B cell (primary cell): ENCODE measurements at regions not wholly inside any gene's neighbourhood (a gene's known extent, or its start where the extent isn't known, plus 50 kb on each side); places are given as distances from the start of the nearest gene placed in this dataset.

Source experiments
- ATAC-seq: fragments of 200-7000 bp; cut with Tn5 transposase; one replicate; pipeline ENCODE4 v1.10.0; 2021; ENCODE audit warnings: low read depth, mild to moderate bottlenecking, moderate number of reproducible peaks, moderate library complexity
- CTCF ChIA-PET: fragments of 350-600 bp; sonication (Branson Sonifier 250); formaldehyde crosslinking; loops from one replicate; lab custom pipeline; 2021; ENCODE audit warnings: antibody characterized with exemption, inconsistent platforms; lab: Charles Lee
- POLR2A ChIA-PET: fragments of 350-600 bp; sonication (Branson Sonifier 250); formaldehyde crosslinking; loops from one replicate; lab custom pipeline; 2021; ENCODE audit warnings: antibody characterized with exemption; lab: Charles Lee
- DNase-seq: peaks from one replicate; pipeline ENCODE4 v3.0.0; 2013
- H2AFZ ChIP-seq: 2 replicates; pipeline ENCODE4 v1.6.1; 2012; ENCODE audit warnings: mild to moderate bottlenecking, low read depth, low read length; ENCODE audit not compliant: insufficient read depth, poor library complexity, severe bottlenecking
- H3K27ac ChIP-seq, 2 donors: 1 replicate in 1 of 2; 2 replicates in 1 of 2; pipeline ENCODE4 v1.5.1; 2012 to 2013; ENCODE audit warnings: low read length in 2 of 2, mild to moderate bottlenecking in 2 of 2, moderate library complexity in 1 of 2
- H3K27me3 ChIP-seq, 4 experiments: fragments of 200-600 bp in 1 of 4; sonication (generic) in 1 of 4; replicated peaks in 1 of 4; 1 replicate in 2 of 4; 2 replicates in 2 of 4; pipeline versions ENCODE4 v1.6.1 to v1.7.0; 2013 to 2016; ENCODE audit warnings: low read length in 3 of 4, mild to moderate bottlenecking in 2 of 4, mixed read lengths in 1 of 4, moderate library complexity in 1 of 4; ENCODE audit not compliant: insufficient read depth in 4 of 4, control insufficient read depth in 3 of 4; ENCODE audit errors: control extremely low read depth in 1 of 4
- H3K36me3 ChIP-seq, 2 experiments: replicated peaks in 1 of 2; 1 replicate in 1 of 2; 2 replicates in 1 of 2; pipeline versions ENCODE4 v1.6.1 to v1.7.1; 2013; ENCODE audit warnings: low read length in 1 of 2; ENCODE audit not compliant: insufficient read depth in 2 of 2, control insufficient read depth in 1 of 2; ENCODE audit errors: control extremely low read depth in 1 of 2, extremely low read depth in 1 of 2
- H3K4me1 ChIP-seq, 2 donors: fragments of 200-600 bp in 1 of 2; sonication (generic) in 1 of 2; 1 replicate in 1 of 2; 2 replicates in 1 of 2; pipeline versions ENCODE4 v1.5.1 to v1.6.1; 2013 to 2017; ENCODE audit warnings: low read length in 2 of 2; ENCODE audit not compliant: control insufficient read depth in 2 of 2, insufficient read depth in 2 of 2
- H3K4me2 ChIP-seq: replicated peaks from 2 replicates; pipeline ENCODE3; 2012; ENCODE audit warnings: mild to moderate bottlenecking, low read depth, low read length; ENCODE audit not compliant: poor library complexity, severe bottlenecking
- H3K4me3 ChIP-seq, 5 experiments: fragments of 200-600 bp in 1 of 5; sonication (generic) in 1 of 5; 1 replicate in 3 of 5; 2 replicates in 2 of 5; pipeline versions ENCODE4 v1.5.1 to v1.7.0; 2011 to 2016; ENCODE audit warnings: low read length in 4 of 5, mild to moderate bottlenecking in 4 of 5, low read depth in 2 of 5, control low read depth in 1 of 5, moderate library complexity in 1 of 5; ENCODE audit not compliant: insufficient read depth in 1 of 5; ENCODE audit errors: control extremely low read depth in 1 of 5, extremely low read depth in 1 of 5
- H3K79me2 ChIP-seq: fragments of 200-600 bp; sonication (generic); one replicate; pipeline ENCODE4 v1.6.0; 2016; ENCODE audit warnings: low read length; ENCODE audit not compliant: control insufficient read depth, insufficient read depth
- H3K9ac ChIP-seq: fragments of 200-600 bp; sonication (generic); 2 replicates; pipeline ENCODE4 v1.6.1; 2017; ENCODE audit warnings: mild to moderate bottlenecking, low read length, moderate library complexity
- H3K9me3 ChIP-seq, 3 donors: one replicate each; pipeline versions ENCODE4 v1.6.1 to v1.7.1; 2013; ENCODE audit warnings: low read length in 2 of 3; ENCODE audit not compliant: control insufficient read depth in 2 of 3, insufficient read depth in 1 of 3; ENCODE audit errors: control extremely low read depth in 1 of 3
- H4K20me1 ChIP-seq: 2 replicates; pipeline ENCODE4 v1.6.0; 2012; ENCODE audit warnings: mild to moderate bottlenecking, low read length; ENCODE audit not compliant: insufficient read depth, control insufficient read depth, poor library complexity, severe bottlenecking
- H3K27ac Mint-ChIP-seq: one replicate; pipeline ENCODE4 v1.8.0; 2021; ENCODE audit warnings: mixed read lengths
- H3K27me3 Mint-ChIP-seq: one replicate; pipeline ENCODE4 v1.8.0; 2021; ENCODE audit warnings: mixed read lengths
- H3K4me1 Mint-ChIP-seq: one replicate; pipeline ENCODE4 v1.8.0; 2021; ENCODE audit warnings: mixed read lengths
- H3K4me3 Mint-ChIP-seq: one replicate; pipeline ENCODE4 v1.8.0; 2021; ENCODE audit warnings: mixed read lengths
- H3K9me3 Mint-ChIP-seq: one replicate; pipeline ENCODE4 v1.8.0; 2022; ENCODE audit warnings: mixed read lengths; ENCODE audit not compliant: insufficient read depth
- EZH2 ChIP-seq: IDR thresholded peaks from 2 replicates; pipeline ENCODE4 v1.6.1; 2012; ENCODE audit warnings: borderline replicate concordance, low read depth, mild to moderate bottlenecking, moderate library complexity, low read length; ENCODE audit not compliant: insufficient read depth, poor library complexity, severe bottlenecking
- WGBS: methylation state at CpG from one replicate; pipeline ENCODE4 v1.1.5; 2013; ENCODE audit warnings: missing lambda C conversion rate; ENCODE audit not compliant: insufficient coverage; 5-methylcytosine and 5-hydroxymethylcytosine counted together
- intact Hi-C: fragments of 100-400 bp; cut with micrococcal nuclease; formaldehyde crosslinking; loops from one replicate; pipeline ENCODE4 v1.10.0; 2022
- TF ChIP-seq, protein P1 (sequence below): fragments of 200-600 bp; IDR thresholded peaks from one replicate; pipeline ENCODE4 v1.8.0; 2022; ENCODE audit warnings: antibody characterized with exemption, mild to moderate bottlenecking

DNA sequence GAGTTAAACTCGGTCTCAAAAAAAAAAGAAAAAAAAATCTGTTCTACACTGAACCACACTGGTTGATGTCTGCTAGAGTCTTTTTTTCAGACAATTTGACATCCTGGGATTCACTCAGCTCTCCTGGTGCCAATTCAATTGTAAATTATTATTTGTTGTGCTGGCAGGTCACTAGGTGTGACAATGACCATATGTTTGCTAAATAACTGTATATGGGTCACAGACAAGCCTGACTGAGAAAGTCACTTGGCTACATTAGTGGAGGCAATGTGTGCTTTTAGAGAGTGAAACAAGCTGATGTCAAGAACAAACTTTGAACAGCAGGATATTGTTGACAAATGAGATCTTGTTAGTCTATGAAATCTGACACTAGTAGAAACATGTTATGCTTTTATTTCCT, 1379.1 kb downstream of the ZPLD1 start:
- intact Hi-C loops: no loop called here
- H3K4me1 Mint-ChIP-seq: no peaks in the 10 kb centered on the region

DNA sequence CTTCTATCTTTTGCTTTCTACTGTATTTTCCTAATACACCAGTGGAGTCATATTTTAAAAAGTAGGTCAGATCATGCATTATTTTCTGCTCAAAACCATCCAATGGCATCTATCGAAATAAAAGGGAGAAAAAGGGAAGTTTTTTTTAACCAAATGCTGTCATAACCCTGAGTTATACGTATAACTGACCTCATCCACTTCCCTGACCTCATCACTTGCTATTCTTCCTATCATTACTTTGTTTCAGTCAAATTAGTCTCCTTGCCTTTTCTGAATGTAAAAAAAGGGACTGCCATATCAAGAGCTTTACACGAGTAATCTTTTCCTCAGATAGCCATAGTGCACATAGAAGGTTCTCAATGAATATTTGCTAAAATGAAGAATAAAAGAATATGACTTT, 1383.6 kb downstream of the ZPLD1 start:
- Histone ChIP-seq H4K20me1 (no peaks in the 10 kb centered on the region), H3K9ac (no peak overlapping the region), H3K27ac (no peak overlapping the region), H3K79me2 (no peaks in the 10 kb centered on the region), H3K4me3 (no peak overlapping the region), H2AFZ (no peak overlapping the region), H3K9me3 (no peaks in the 10 kb centered on the region), H3K4me2 (no peak overlapping the region), H3K36me3 (no peaks in the 10 kb centered on the region), H3K27me3 (no peaks in the 10 kb centered on the region), H3K4me1 (no peaks in the 10 kb centered on the region)
- ATAC-seq: no peak
- ChIA-PET CTCF (no interaction called here), POLR2A (interaction anchor here (0.6 kb wide), 1 partner anchor 22 kb away, joined by 3 read pairs; no protein-coding TSS in a partner anchor)
- H3K27ac Mint-ChIP-seq: no peak overlapping the region
- intact Hi-C loops: no loop called here
- no peak overlapping the region for H3K4me3 Mint-ChIP-seq
- no peak for TF ChIP-seq EZH2
- TF ChIP-seq, protein P1, sequence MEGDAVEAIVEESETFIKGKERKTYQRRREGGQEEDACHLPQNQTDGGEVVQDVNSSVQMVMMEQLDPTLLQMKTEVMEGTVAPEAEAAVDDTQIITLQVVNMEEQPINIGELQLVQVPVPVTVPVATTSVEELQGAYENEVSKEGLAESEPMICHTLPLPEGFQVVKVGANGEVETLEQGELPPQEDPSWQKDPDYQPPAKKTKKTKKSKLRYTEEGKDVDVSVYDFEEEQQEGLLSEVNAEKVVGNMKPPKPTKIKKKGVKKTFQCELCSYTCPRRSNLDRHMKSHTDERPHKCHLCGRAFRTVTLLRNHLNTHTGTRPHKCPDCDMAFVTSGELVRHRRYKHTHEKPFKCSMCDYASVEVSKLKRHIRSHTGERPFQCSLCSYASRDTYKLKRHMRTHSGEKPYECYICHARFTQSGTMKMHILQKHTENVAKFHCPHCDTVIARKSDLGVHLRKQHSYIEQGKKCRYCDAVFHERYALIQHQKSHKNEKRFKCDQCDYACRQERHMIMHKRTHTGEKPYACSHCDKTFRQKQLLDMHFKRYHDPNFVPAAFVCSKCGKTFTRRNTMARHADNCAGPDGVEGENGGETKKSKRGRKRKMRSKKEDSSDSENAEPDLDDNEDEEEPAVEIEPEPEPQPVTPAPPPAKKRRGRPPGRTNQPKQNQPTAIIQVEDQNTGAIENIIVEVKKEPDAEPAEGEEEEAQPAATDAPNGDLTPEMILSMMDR: no peak
- DNase-seq: no peak
- H3K9me3 Mint-ChIP-seq: no peaks in the 10 kb centered on the region
- H3K27me3 Mint-ChIP-seq: no peaks in the 10 kb centered on the region
- WGBS: no CpG with 5 or more reads among the region's 3 CpGs
- no peaks in the 10 kb centered on the region for H3K4me1 Mint-ChIP-seq

More for the DNA sequence above, 1379.1 kb downstream of the ZPLD1 start:
- no CpG with 5 or more reads among the region's 1 CpG for WGBS
- peaks cover 0 to 1% (median 0%) of the 10 kb centered on the region in 3 donors for H3K9me3 ChIP-seq
- H3K79me2 ChIP-seq: no peaks in the 10 kb centered on the region
- POLR2A ChIA-PET: no interaction called here
- Mint-ChIP-seq H3K9me3 (peaks cover 5% of the 10 kb centered on the region), H3K4me3 (no peak overlapping the region), H3K27me3 (no peaks in the 10 kb centered on the region), H3K27ac (no peak overlapping the region)
- no peak overlapping the region for H3K4me2 ChIP-seq
- H3K4me3 ChIP-seq: no peak overlapping the region
- H2AFZ ChIP-seq: no peak overlapping the region
- no peak overlapping the region for H3K9ac ChIP-seq
- H3K4me1 ChIP-seq: no peaks in the 10 kb centered on the region
- ATAC-seq (no peak), DNase-seq (no peak)
- H4K20me1 ChIP-seq: no peaks in the 10 kb centered on the region
- H3K27me3 ChIP-seq: no peaks in the 10 kb centered on the region
- CTCF ChIA-PET: no interaction called here
- H3K36me3 ChIP-seq: no peaks in the 10 kb centered on the region
- TF ChIP-seq EZH2: no peak
- TF ChIP-seq, protein P1: no peak
- no peak overlapping the region for H3K27ac ChIP-seq
